RWPE1 (cell line): ENCODE measurements at regions not wholly inside any gene's neighbourhood (a gene's known extent, or its start where the extent isn't known, plus 50 kb on each side); places are given as distances from the start of the nearest gene placed in this dataset.

Experiments used
- CTCF ChIA-PET: fragments of 350-600 bp; sonication (Branson Sonifier 250); formaldehyde crosslinking; extraction: SDS; loops from one replicate; lab custom pipeline; 2021; lab: Yijun Ruan, JAX
- POLR2A ChIA-PET: fragments of 400-600 bp; formaldehyde crosslinking; extraction: SDS; loops from one replicate; lab custom pipeline; 2020; ENCODE audit warnings: antibody characterized with exemption; ENCODE audit not compliant: low non-redundant PET; lab: Yijun Ruan, JAX
- DNase-seq: peaks from one replicate; pipeline ENCODE4 v3.0.0; 2012; ENCODE audit warnings: low spot score
- H3K27ac ChIP-seq: fragments of 450-650 bp; 2 replicates; pipeline ENCODE4 v1.5.1; 2017
- TF ChIP-seq, protein P1 (sequence below): fragments of 450-650 bp; conservative IDR thresholded peaks from 2 replicates; pipeline ENCODE4 v1.5.1; 2017; ENCODE audit warnings: low read depth, mild to moderate bottlenecking

DNA sequence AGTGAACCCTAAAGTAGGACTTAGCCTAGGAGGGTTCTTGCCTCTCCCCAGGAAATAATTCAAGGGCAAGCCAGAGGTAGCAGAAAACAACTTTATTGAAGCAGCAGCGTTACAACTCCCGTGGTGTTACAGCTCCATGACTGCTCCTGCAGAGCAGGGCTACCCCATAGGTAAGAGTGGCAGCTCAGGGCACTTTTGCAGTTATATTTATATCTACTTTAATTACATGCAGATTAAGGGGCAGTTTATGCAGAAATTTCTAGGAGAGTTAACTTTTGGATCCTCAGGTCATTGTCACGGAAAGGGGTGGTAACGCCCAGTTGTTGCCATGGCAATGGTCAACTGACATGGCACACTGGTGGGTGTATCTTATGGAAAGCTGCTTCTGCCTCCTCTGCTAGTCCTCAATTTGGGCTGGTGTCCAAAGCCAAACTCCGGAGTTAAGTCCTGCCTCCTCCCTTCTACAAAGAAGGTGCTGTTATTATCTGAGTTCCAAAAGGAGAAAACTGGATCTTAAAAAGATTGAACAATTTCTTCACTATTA is 1413.0 kb downstream of the DSC3 start:
- CTCF ChIA-PET, result no interaction called here
- TF ChIP-seq, protein P1, sequence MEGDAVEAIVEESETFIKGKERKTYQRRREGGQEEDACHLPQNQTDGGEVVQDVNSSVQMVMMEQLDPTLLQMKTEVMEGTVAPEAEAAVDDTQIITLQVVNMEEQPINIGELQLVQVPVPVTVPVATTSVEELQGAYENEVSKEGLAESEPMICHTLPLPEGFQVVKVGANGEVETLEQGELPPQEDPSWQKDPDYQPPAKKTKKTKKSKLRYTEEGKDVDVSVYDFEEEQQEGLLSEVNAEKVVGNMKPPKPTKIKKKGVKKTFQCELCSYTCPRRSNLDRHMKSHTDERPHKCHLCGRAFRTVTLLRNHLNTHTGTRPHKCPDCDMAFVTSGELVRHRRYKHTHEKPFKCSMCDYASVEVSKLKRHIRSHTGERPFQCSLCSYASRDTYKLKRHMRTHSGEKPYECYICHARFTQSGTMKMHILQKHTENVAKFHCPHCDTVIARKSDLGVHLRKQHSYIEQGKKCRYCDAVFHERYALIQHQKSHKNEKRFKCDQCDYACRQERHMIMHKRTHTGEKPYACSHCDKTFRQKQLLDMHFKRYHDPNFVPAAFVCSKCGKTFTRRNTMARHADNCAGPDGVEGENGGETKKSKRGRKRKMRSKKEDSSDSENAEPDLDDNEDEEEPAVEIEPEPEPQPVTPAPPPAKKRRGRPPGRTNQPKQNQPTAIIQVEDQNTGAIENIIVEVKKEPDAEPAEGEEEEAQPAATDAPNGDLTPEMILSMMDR, result no peak
- no peak overlapping the region for H3K27ac ChIP-seq
- POLR2A ChIA-PET, result no interaction called here
- DNase-seq, result no peak

DNA sequence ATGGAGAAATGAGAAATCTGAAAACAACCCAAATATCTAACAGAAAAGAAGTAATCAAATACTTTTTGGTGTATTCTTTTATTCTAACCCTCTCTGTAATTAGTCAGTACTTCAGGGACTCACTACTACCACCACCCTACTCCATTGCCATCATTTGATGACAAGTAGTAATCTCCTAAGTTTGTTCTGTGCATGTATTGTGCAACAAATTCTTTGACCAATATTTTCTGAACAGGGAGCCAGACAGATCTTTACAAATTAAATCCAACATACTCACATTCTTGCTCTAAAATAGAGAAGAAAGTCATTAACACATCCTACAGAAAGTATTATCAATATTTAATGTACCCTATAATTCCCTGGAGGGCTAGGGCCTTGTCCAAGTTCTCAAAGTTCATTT is 1416.4 kb downstream of the DSC3 start:
- ChIA-PET POLR2A (no interaction called here), CTCF (no interaction called here)
- no peak overlapping the region for H3K27ac ChIP-seq
- TF ChIP-seq, protein P1, result no peak
- no peak for DNase-seq

DNA sequence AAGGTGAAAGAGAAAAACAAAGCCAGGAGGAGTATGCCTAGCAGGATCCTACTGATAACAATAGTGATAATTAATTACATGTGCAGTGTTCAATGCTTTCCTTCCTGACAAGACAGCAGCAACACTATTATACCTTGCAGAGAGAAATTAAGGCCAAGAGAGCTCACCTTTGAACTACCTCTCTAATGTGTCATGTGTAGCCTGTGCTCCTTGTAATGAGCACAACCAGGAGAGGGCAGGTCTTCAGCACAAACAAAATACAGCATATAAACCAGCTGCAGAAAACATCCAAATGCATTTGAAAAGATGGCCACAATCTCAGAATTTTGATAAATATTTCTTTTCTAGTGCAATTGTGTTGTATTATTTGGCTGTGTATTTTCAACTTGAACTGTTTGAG is 1425.7 kb downstream of the DSC3 start:
- POLR2A ChIA-PET, result no interaction called here
- H3K27ac ChIP-seq, result no peak overlapping the region
- DNase-seq, result no peak
- TF ChIP-seq, protein P1, result no peak
- CTCF ChIA-PET, result no interaction called here

DNA sequence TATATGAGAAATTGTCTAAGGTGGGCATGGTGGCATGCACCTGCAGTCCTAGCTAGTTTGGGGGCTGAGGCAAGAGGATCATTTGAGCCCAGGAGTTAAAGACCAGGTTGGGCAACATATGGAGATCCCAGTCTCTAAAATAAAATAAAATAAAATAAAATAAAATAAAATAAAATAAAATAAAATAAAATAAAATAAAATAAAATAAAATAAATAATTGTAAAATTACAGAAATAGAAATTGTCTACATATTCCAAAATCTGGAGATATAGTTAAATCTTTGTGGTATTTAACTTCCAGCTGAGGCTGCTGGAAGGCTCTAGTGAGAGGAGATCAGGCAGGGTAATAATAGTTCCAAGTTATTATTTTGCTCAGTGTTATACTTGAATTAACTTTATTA is 1432.1 kb upstream of the CDH2 start:
- TF ChIP-seq, protein P1, result no peak
- POLR2A ChIA-PET, result no interaction called here
- no peak overlapping the region for H3K27ac ChIP-seq
- CTCF ChIA-PET, result no interaction called here
- DNase-seq, result no peak

DNA sequence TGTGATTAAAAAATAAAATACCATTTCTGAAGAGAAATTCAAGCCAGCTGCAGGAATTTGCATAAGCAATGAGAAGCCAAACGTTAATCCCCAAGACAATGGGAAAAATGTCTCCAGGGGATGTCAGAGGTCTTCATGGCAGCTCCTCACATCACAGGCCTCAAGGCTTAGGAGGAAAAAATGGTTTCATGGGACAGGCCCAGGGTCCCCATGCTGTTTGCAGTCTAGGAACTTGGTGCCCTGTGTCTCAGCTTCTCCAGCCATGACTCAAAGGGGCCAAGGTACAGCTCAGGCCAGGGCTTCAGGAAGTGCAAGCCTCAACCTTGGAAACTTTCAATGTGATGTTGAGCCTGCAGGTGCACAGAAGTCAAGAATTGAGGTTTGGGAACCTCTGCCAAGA is 1428.4 kb upstream of the CDH2 start:
- ChIA-PET CTCF (no interaction called here), POLR2A (no interaction called here)
- TF ChIP-seq, protein P1, result no peak
- no peak overlapping the region for H3K27ac ChIP-seq
- DNase-seq, result no peak

DNA sequence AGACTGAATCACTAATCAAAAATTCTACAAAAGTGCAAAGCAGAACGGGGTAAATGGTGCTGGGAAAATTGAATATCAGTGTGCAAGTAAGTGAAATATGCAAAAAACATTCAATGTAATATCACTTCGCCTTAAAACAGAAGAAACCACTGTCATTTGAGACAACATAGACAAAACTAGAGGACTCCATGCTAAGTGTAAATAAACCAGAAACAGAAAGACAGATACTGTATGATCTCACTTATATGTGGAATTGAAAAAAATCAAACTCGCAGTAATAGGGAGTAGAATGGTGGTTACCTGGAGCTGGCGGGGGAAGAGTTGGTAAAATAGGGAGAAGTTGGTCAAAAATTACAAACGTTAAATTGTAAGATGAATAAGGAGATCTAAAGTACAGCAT is 1420.0 kb upstream of the CDH2 start:
- ChIA-PET POLR2A (no interaction called here), CTCF (no interaction called here)
- TF ChIP-seq, protein P1, result no peak
- no peak for DNase-seq
- H3K27ac ChIP-seq, result no peak overlapping the region
